Coronary artery (tissue), 2 donors: ENCODE measurements at regions not wholly inside any gene's neighbourhood (a gene's known extent, or its start where the extent isn't known, plus 50 kb on each side); places are given as distances from the start of the nearest gene placed in this dataset.

Experiments
- DNase-seq: peaks from one replicate; pipeline ENCODE4 v3.0.0-alpha.2; 2017; ENCODE audit warnings: low spot score
- H3K27ac ChIP-seq, 2 donors: fragments of 200-600 bp; sonication (generic); one replicate each; pipeline ENCODE4 v1.5.1; 2016 to 2019
- H3K4me3 ChIP-seq: fragments of 200-600 bp; sonication (generic); 2 replicates; pipeline ENCODE4 v1.5.1; 2016; ENCODE audit warnings: mild to moderate bottlenecking, moderate library complexity
- CTCF ChIP-seq: fragments of 200-600 bp; sonication (generic); IDR thresholded peaks from one replicate; pipeline ENCODE4 v1.5.1; 2019; ENCODE audit warnings: antibody characterized with exemption

- DNase-seq = no peak
- no peak overlapping the region for H3K4me3 ChIP-seq
- TF ChIP-seq CTCF = no peak
- no peak overlapping the region for H3K27ac ChIP-seq
Measured at GRCh38 chrX:23603501-23603900, 63.8 kb upstream of the PRDX4 start.

GRCh38 chrX:23610495-23610894, 56.8 kb upstream of the PRDX4 start:
- no peak for TF ChIP-seq CTCF
- H3K4me3 ChIP-seq = no peak overlapping the region
- DNase-seq = no peak
- no peak overlapping the region for H3K27ac ChIP-seq

GRCh38 chrX:23612846-23613245, 54.4 kb upstream of the PRDX4 start:
- no peak for DNase-seq
- Histone ChIP-seq H3K4me3 (no peak overlapping the region), H3K27ac (no peak overlapping the region)
- TF ChIP-seq CTCF = no peak

- H3K27ac ChIP-seq = no peak overlapping the region
- peak; percentile 34 for TF ChIP-seq CTCF
- no peak for DNase-seq
Measured at GRCh38 chrX:23616361-23616760, 50.9 kb upstream of the PRDX4 start.

More at GRCh38 chrX:23616361-23616760, 50.9 kb upstream of the PRDX4 start:
- H3K4me3 ChIP-seq = no peak overlapping the region
